ENCODE measurements at regions not wholly inside any gene's neighbourhood (a gene's known extent, or its start where the extent isn't known, plus 50 kb on each side); places are given as distances from the start of the nearest gene placed in this dataset.

DNA sequence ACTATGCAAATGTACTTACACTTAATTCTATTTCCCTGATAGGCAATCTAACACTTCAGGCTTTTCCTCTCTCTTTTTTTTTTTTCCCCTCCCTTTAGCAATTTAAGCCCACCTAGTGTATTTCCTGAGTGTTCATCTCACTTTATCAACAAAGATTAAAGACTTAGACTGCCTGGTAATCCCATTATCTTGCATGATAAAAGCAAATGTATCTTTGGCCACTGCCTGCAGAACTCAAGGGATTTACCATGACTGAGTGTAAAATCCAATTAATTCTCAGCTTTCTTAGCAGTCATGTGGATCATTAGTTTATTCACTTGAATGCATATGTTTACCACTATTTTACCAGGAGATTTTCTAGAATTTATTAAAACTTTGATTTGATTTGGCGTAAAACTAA lies 1102.2 kb upstream of the GYPC start:
- 86% methylated on average over 1 of the region's 1 CpG for WGBS
- Histone ChIP-seq H3K27ac (ENCODE audit: low read depth in 1 of 2, low read length in 2 of 2) (no peak overlapping the region), H3K9ac (ENCODE audit: low read depth in 1 of 2, low read length in 2 of 2) (no peak overlapping the region), H3K4me1 (ENCODE audit: control insufficient read depth in 4 of 4, insufficient read depth in 4 of 4, low read length in 3 of 4) (no peaks in the 10 kb centered on the region), H3K9me3 (ENCODE audit: control insufficient read depth in 4 of 4, low read length in 3 of 4) (peaks cover 0 to 1% (median 0%) of the 10 kb centered on the region in 4 donors), H3K36me3 (ENCODE audit: control insufficient read depth in 4 of 4, insufficient read depth in 3 of 4, low read depth in 1 of 4, low read length in 3 of 4) (no peaks in the 10 kb centered on the region), H3K4me3 (ENCODE audit: low read depth in 1 of 3, low read length in 3 of 3) (no peak overlapping the region), H3K27me3 (ENCODE audit: control insufficient read depth in 4 of 4, insufficient read depth in 4 of 4, low read length in 3 of 4) (no peaks in the 10 kb centered on the region)
- no peak for TF ChIP-seq YY1 (IDR thresholded peaks at IDR 0.05)
- no peak for TF ChIP-seq NR2F2 (IDR thresholded peaks at IDR 0.05)
- no peak for TF ChIP-seq GABPA (IDR thresholded peaks at IDR 0.05 in 1 of 2, conservative IDR thresholded peaks at IDR 0.05 in 1 of 2)
- no peak for TF ChIP-seq RAD21 (IDR thresholded peaks at IDR 0.05)
- no peak for TF ChIP-seq FOXA1 (IDR thresholded peaks at IDR 0.05)
- TF ChIP-seq EGR1 (IDR thresholded peaks at IDR 0.05; ENCODE audit: low read depth in 2 of 2) = no peak
- TF ChIP-seq MAX (IDR thresholded peaks at IDR 0.05) = no peak
- no peak for DNase-seq (ENCODE audit: low spot score)

GRCh38 chr2:125554956-125555355 lies 1101.0 kb upstream of the GYPC start:
- WGBS = 42% methylated on average over 2 of the region's 2 CpGs

More at GRCh38 chr2:125554956-125555355, 1101.0 kb upstream of the GYPC start:
- DNase-seq (ENCODE audit: low spot score) = no peak
- peaks cover 0 to 1% (median 0%) of the 10 kb centered on the region in 4 donors for H3K9me3 ChIP-seq (ENCODE audit: control insufficient read depth in 4 of 4, low read length in 3 of 4)
- no peak overlapping the region for H3K9ac ChIP-seq (ENCODE audit: low read depth in 1 of 2, low read length in 2 of 2)
- no peaks in the 10 kb centered on the region for H3K4me1 ChIP-seq (ENCODE audit: control insufficient read depth in 4 of 4, insufficient read depth in 4 of 4, low read length in 3 of 4)
- H3K27me3 ChIP-seq (ENCODE audit: control insufficient read depth in 4 of 4, insufficient read depth in 4 of 4, low read length in 3 of 4) = no peaks in the 10 kb centered on the region
- no peak overlapping the region for H3K27ac ChIP-seq (ENCODE audit: low read depth in 1 of 2, low read length in 2 of 2)
- H3K36me3 ChIP-seq (ENCODE audit: control insufficient read depth in 4 of 4, insufficient read depth in 3 of 4, low read depth in 1 of 4, low read length in 3 of 4) = no peaks in the 10 kb centered on the region
- TF ChIP-seq ZBTB33 (IDR thresholded peaks at IDR 0.05) (no peak), EGR1 (IDR thresholded peaks at IDR 0.05; ENCODE audit: low read depth in 2 of 2) (no peak), YY1 (IDR thresholded peaks at IDR 0.05) (no peak), TAF1 (conservative IDR thresholded peaks at IDR 0.05) (no peak), GABPA (IDR thresholded peaks at IDR 0.05 in 1 of 2, conservative IDR thresholded peaks at IDR 0.05 in 1 of 2) (no peak), REST (IDR thresholded peaks at IDR 0.05) (no peak), JUND (IDR thresholded peaks at IDR 0.05) (no peak), FOXA2 (IDR thresholded peaks at IDR 0.05) (no peak), NR2F2 (IDR thresholded peaks at IDR 0.05) (no peak), CTCF (IDR thresholded peaks at IDR 0.05; ENCODE audit: low read depth, low read length, missing input control) (no peak), FOXA1 (IDR thresholded peaks at IDR 0.05) (no peak), HNF4A (conservative IDR thresholded peaks at IDR 0.05) (no peak)
- H3K4me3 ChIP-seq (ENCODE audit: low read depth in 1 of 3, low read length in 3 of 3) = no peak overlapping the region
